MM.1S (cell line): ENCODE measurements at regions not wholly inside any gene's neighbourhood (a gene's known extent, or its start where the extent isn't known, plus 50 kb on each side); places are given as distances from the start of the nearest gene placed in this dataset.

Source experiments
- DNase-seq: peaks from one replicate; pipeline ENCODE4 v3.0.0-alpha.2; 2015
- H2AFZ ChIP-seq: fragments of 300-600 bp; sonication (generic); 2 replicates; pipeline ENCODE4 v1.6.0; 2016; ENCODE audit warnings: antibody characterized with exemption, low read length
- H3F3A ChIP-seq: fragments of 300-600 bp; sonication (generic); 2 replicates; pipeline ENCODE4 v1.6.1; 2016; ENCODE audit warnings: mild to moderate bottlenecking, antibody characterized with exemption, low read length, moderate library complexity, mixed read lengths; ENCODE audit not compliant: insufficient read depth
- H3K27ac ChIP-seq: fragments of 300-600 bp; sonication (generic); 2 replicates; pipeline ENCODE4 v1.5.1; 2016; ENCODE audit warnings: mild to moderate bottlenecking, low read length
- H3K27me3 ChIP-seq: fragments of 300-600 bp; sonication (generic); replicated peaks from 2 replicates; pipeline ENCODE4 v1.6.0; 2016; ENCODE audit warnings: low read length; ENCODE audit not compliant: insufficient read depth
- H3K36me3 ChIP-seq: fragments of 300-600 bp; sonication (generic); replicated peaks from 2 replicates; pipeline ENCODE4 v1.6.1; 2016; ENCODE audit warnings: mild to moderate bottlenecking, low read length, mixed read lengths; ENCODE audit not compliant: insufficient read depth
- H3K4me1 ChIP-seq: fragments of 300-600 bp; sonication (generic); 2 replicates; pipeline ENCODE4 v1.6.1; 2016; ENCODE audit warnings: low read length, mixed read lengths
- H3K4me2 ChIP-seq: fragments of 300-600 bp; sonication (generic); 2 replicates; pipeline ENCODE4 v1.6.0; 2016; ENCODE audit warnings: low read depth, low read length
- H3K4me3 ChIP-seq: fragments of 300-600 bp; sonication (generic); 2 replicates; pipeline ENCODE4 v1.5.1; 2016; ENCODE audit warnings: low read length, mixed read lengths
- H3K79me2 ChIP-seq: fragments of 300-600 bp; sonication (generic); 2 replicates; pipeline ENCODE4 v1.6.1; 2016; ENCODE audit warnings: mixed run types, low read length, mixed read lengths
- H3K9ac ChIP-seq: fragments of 300-600 bp; sonication (generic); 2 replicates; pipeline ENCODE4 v1.6.1; 2016; ENCODE audit warnings: low read length, mixed read lengths
- H3K9me2 ChIP-seq: fragments of 300-600 bp; sonication (generic); replicated peaks from 2 replicates; pipeline ENCODE4 v1.6.1; 2016; ENCODE audit warnings: mild to moderate bottlenecking, low read length, mixed read lengths; ENCODE audit not compliant: insufficient read depth
- H3K9me3 ChIP-seq: fragments of 300-600 bp; sonication (generic); replicated peaks from 2 replicates; pipeline ENCODE4 v1.6.1; 2016; ENCODE audit warnings: mild to moderate bottlenecking, low read length, mixed read lengths; ENCODE audit not compliant: insufficient read depth
- H4K20me1 ChIP-seq: fragments of 300-600 bp; sonication (generic); 2 replicates; pipeline ENCODE4 v1.6.1; 2016; ENCODE audit warnings: mild to moderate bottlenecking, low read length, moderate library complexity, mixed read lengths; ENCODE audit not compliant: insufficient read depth
- EZH2 ChIP-seq: fragments of 300-600 bp; sonication (generic); optimal IDR thresholded peaks from 2 replicates; pipeline ENCODE3; 2017; ENCODE audit warnings: low read depth, mild to moderate bottlenecking, antibody characterized with exemption, low read length, mixed read lengths
- EZH2phosphoT487 ChIP-seq: fragments of 300-600 bp; sonication (generic); IDR thresholded peaks from 2 replicates; pipeline ENCODE4 v1.6.1; 2018; ENCODE audit warnings: antibody characterized with exemption, low read length
- TF ChIP-seq, protein P1 (sequence below): fragments of 300-600 bp; sonication (generic); IDR thresholded peaks from 2 replicates; pipeline ENCODE4 v1.5.1; 2016; ENCODE audit warnings: antibody characterized with exemption, low read length, mixed read lengths

DNA sequence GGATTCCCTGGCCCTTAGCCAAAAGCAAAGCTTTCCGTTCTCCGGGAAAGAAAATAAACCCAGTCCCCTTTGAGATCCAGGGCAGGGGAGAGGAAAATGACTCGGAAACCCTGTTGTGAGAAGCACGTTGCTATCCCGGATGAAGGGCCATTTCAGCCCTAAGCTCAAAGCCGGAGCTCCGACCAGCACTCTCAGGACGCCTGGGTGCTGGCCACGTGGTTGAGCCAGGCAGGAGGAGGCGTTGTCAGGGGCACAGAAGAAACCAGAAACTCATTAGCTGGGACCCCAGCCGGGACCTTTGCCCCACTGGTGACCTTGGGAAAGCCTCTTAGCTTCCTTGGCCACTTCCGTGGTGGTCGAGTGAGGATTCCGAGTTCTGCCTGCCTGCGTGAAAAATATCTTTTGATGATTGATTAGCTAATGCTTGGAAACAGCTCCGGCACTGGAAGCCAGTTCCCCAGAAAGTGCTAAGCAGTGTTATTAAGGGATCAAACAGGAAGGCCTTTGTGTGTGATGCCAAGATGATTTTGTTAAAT, 57.6 kb upstream of the FZD10 start:
- H3K9me3 ChIP-seq: no peaks in the 10 kb centered on the region
- H3K9ac ChIP-seq: no peak overlapping the region
- no peaks in the 10 kb centered on the region for H4K20me1 ChIP-seq
- H3K36me3 ChIP-seq: no peaks in the 10 kb centered on the region
- H3K27ac ChIP-seq: no peak overlapping the region
- no peaks in the 10 kb centered on the region for H3K27me3 ChIP-seq
- no peaks in the 10 kb centered on the region for H3K79me2 ChIP-seq
- no peak overlapping the region for H3K4me3 ChIP-seq
- TF ChIP-seq EZH2 (no peak), EZH2phosphoT487 (no peak)
- TF ChIP-seq, protein P1, sequence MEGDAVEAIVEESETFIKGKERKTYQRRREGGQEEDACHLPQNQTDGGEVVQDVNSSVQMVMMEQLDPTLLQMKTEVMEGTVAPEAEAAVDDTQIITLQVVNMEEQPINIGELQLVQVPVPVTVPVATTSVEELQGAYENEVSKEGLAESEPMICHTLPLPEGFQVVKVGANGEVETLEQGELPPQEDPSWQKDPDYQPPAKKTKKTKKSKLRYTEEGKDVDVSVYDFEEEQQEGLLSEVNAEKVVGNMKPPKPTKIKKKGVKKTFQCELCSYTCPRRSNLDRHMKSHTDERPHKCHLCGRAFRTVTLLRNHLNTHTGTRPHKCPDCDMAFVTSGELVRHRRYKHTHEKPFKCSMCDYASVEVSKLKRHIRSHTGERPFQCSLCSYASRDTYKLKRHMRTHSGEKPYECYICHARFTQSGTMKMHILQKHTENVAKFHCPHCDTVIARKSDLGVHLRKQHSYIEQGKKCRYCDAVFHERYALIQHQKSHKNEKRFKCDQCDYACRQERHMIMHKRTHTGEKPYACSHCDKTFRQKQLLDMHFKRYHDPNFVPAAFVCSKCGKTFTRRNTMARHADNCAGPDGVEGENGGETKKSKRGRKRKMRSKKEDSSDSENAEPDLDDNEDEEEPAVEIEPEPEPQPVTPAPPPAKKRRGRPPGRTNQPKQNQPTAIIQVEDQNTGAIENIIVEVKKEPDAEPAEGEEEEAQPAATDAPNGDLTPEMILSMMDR: no peak
- H3K9me2 ChIP-seq: no peaks in the 10 kb centered on the region
- H3F3A ChIP-seq: no peaks in the 10 kb centered on the region
- H2AFZ ChIP-seq: no peak overlapping the region
- no peak for DNase-seq
- H3K4me2 ChIP-seq: no peak overlapping the region
- no peaks in the 10 kb centered on the region for H3K4me1 ChIP-seq

DNA sequence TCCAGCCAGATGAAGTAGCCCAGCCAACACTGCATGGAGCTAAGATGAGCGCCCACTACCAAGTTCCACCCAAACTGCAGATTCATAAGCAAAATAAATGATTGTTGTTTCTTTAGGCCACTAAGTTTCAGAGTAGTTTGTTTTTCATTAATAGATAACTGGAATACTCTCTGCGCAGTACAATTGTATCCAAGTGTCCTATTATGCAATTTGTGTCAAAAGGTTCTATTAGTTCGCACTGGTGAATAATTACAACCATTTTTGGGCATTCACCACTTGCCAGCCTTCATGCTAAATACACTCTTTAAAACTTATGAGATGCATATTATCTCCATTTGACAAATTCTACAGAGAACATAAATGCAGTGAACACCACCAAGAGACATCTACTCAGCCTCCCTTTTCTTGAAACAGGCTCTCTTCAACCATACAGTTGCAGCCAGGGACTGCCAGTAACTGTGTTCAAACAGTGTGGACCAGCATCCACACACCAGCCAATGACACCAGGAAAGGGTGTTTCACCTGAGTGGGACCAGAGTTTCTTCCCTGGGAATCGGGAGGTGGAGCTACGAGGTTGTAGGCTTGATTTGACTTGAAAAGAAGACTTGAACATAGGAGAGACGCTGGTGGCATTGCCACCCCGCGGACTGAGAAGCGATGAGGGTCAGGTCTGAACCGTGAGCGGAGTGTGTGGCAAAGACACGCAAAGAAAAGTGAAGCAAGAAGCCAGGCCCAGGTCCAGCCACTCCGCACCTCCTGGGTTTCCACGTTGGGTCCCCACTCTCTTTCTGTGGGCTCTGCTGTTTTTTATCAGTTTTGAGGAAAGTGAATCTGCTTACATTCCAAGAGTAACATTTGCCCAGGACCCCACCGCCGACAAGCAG, 53.0 kb upstream of the FZD10 start:
- H3F3A ChIP-seq: no peaks in the 10 kb centered on the region
- TF ChIP-seq EZH2phosphoT487 (no peak), EZH2 (no peak)
- TF ChIP-seq, protein P1: no peak
- no peaks in the 10 kb centered on the region for H3K79me2 ChIP-seq
- no peak overlapping the region for H3K4me2 ChIP-seq
- H3K4me3 ChIP-seq: no peak overlapping the region
- no peak overlapping the region for H3K27ac ChIP-seq
- no peaks in the 10 kb centered on the region for H3K4me1 ChIP-seq
- H4K20me1 ChIP-seq: no peaks in the 10 kb centered on the region
- H2AFZ ChIP-seq: no peak overlapping the region
- no peak overlapping the region for H3K9ac ChIP-seq
- no peaks in the 10 kb centered on the region for H3K27me3 ChIP-seq
- no peak for DNase-seq
- H3K9me3 ChIP-seq: no peaks in the 10 kb centered on the region
- no peaks in the 10 kb centered on the region for H3K36me3 ChIP-seq
- H3K9me2 ChIP-seq: no peaks in the 10 kb centered on the region

DNA sequence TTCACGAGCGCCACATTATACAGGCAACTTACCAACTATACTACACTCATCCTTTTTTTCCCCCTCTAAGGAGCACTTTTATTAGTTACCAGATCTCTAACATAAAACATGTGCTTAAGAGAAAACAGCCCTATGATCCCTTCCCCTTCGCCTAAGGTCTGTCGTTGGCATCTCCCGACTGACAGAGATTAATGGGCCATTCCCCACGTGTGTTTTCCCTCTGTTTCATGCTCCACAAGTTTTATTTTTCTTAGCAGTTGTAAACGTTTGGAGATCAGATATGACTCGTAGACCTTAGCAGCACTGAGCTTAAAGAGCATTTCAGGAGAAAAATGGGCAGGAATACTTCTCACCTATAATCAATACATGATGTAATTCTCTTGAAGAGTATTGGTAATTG, 51.4 kb upstream of the FZD10 start:
- H3K79me2 ChIP-seq: no peaks in the 10 kb centered on the region
- no peaks in the 10 kb centered on the region for H3K36me3 ChIP-seq
- no peak overlapping the region for H2AFZ ChIP-seq
- H3K27me3 ChIP-seq: no peaks in the 10 kb centered on the region
- H3K9me3 ChIP-seq: no peaks in the 10 kb centered on the region
- no peak overlapping the region for H3K9ac ChIP-seq
- H3K4me1 ChIP-seq: no peaks in the 10 kb centered on the region
- H3K9me2 ChIP-seq: no peaks in the 10 kb centered on the region
- DNase-seq: no peak
- no peak overlapping the region for H3K27ac ChIP-seq
- no peak overlapping the region for H3K4me2 ChIP-seq
- no peaks in the 10 kb centered on the region for H3F3A ChIP-seq
- no peaks in the 10 kb centered on the region for H4K20me1 ChIP-seq
- no peak overlapping the region for H3K4me3 ChIP-seq
- no peak for TF ChIP-seq EZH2phosphoT487
- TF ChIP-seq EZH2: no peak
- TF ChIP-seq, protein P1: no peak
